GM23338 (cell line): ENCODE measurements at regions not wholly inside any gene's neighbourhood (a gene's known extent, or its start where the extent isn't known, plus 50 kb on each side); places are given as distances from the start of the nearest gene placed in this dataset.

ENCODE experiments used
- ATAC-seq: fragments of 200-7000 bp; cut with Tn5 transposase; 3 replicates; pipeline ENCODE4 v1.9.1; 2020
- DNase-seq: peaks from one replicate; pipeline ENCODE4 v3.0.0-alpha.2; 2015; ENCODE audit warnings: low spot score
- H2AFZ ChIP-seq: fragments of 200-600 bp; sonication (generic); 2 replicates; pipeline ENCODE4 v1.8.0; 2016; ENCODE audit warnings: antibody characterized with exemption, mild to moderate bottlenecking, moderate library complexity
- H3F3A ChIP-seq: fragments of 200-600 bp; sonication (generic); replicated peaks from 2 replicates; pipeline ENCODE4 v1.8.0; 2017; ENCODE audit warnings: antibody characterized with exemption, mixed run types, low read depth
- H3K27ac ChIP-seq: fragments of 200-600 bp; sonication (generic); 2 replicates; pipeline ENCODE4 v1.6.1; 2016; ENCODE audit warnings: low read depth
- H3K27me3 ChIP-seq: fragments of 200-600 bp; sonication (generic); 2 replicates; pipeline ENCODE4 v1.8.0; 2016; ENCODE audit warnings: mild to moderate bottlenecking, mixed run types, moderate library complexity; ENCODE audit not compliant: insufficient read depth
- H3K36me3 ChIP-seq: fragments of 200-600 bp; sonication (generic); 2 replicates; pipeline ENCODE4 v1.8.0; 2016; ENCODE audit warnings: mild to moderate bottlenecking; ENCODE audit not compliant: insufficient read depth
- H3K4me1 ChIP-seq: fragments of 200-600 bp; sonication (generic); 2 replicates; pipeline ENCODE4 v1.8.0; 2016; ENCODE audit warnings: mild to moderate bottlenecking, moderate library complexity; ENCODE audit not compliant: insufficient read depth
- H3K4me2 ChIP-seq: fragments of 200-600 bp; sonication (generic); 2 replicates; pipeline ENCODE4 v1.7.1; 2017; ENCODE audit warnings: mixed run types
- H3K4me3 ChIP-seq: fragments of 200-600 bp; sonication (generic); 2 replicates; pipeline ENCODE4 v1.6.1; 2016; ENCODE audit warnings: mixed run types
- H3K79me2 ChIP-seq: fragments of 200-600 bp; sonication (generic); replicated peaks from 2 replicates; pipeline ENCODE4 v1.8.0; 2017; ENCODE audit warnings: mild to moderate bottlenecking; ENCODE audit not compliant: insufficient read depth
- H3K9me2 ChIP-seq: fragments of 200-600 bp; sonication (generic); 2 replicates; pipeline ENCODE4 v1.8.0; 2017; ENCODE audit not compliant: insufficient read depth
- H4K20me1 ChIP-seq: fragments of 200-600 bp; sonication (generic); replicated peaks from 2 replicates; pipeline ENCODE4 v1.8.0; 2017; ENCODE audit warnings: mild to moderate bottlenecking; ENCODE audit not compliant: insufficient read depth
- H3K27ac Mint-ChIP-seq: 2 replicates; pipeline ENCODE4 v1.8.0; 2020; ENCODE audit warnings: inconsistent platforms, mild to moderate bottlenecking, moderate library complexity, mixed read lengths
- H3K27me3 Mint-ChIP-seq: 3 replicates; pipeline ENCODE4 v1.8.0; 2022; ENCODE audit warnings: low read depth, mild to moderate bottlenecking, moderate library complexity, mixed read lengths, inconsistent platforms; ENCODE audit not compliant: insufficient read depth, poor library complexity
- H3K36me3 Mint-ChIP-seq: 3 replicates; pipeline ENCODE4 v1.8.0; 2021; ENCODE audit warnings: low read depth, mild to moderate bottlenecking, inconsistent platforms, moderate library complexity, mixed read lengths
- H3K4me1 Mint-ChIP-seq: 3 replicates; pipeline ENCODE4 v1.8.0; 2020; ENCODE audit warnings: mild to moderate bottlenecking, inconsistent platforms, mixed read lengths
- H3K4me3 Mint-ChIP-seq: 3 replicates; pipeline ENCODE4 v1.8.0; 2021; ENCODE audit warnings: moderate library complexity, mild to moderate bottlenecking, inconsistent platforms, mixed read lengths
- H3K9me3 Mint-ChIP-seq: 3 replicates; pipeline ENCODE4 v1.8.0; 2020; ENCODE audit warnings: moderate library complexity, mild to moderate bottlenecking, inconsistent platforms, mixed read lengths
- CTCF ChIP-seq, 2 experiments: fragments of 200-600 bp in 1 of 2; sonication (generic) in 1 of 2; conservative IDR thresholded peaks; 2 replicates each; pipeline versions ENCODE4 v1.5.1 to v1.6.1; 2016 to 2017; ENCODE audit warnings: antibody characterized with exemption in 2 of 2, low read depth in 2 of 2, mild to moderate bottlenecking in 2 of 2, moderate library complexity in 1 of 2
- ETS1 ChIP-seq: IDR thresholded peaks from 2 replicates; pipeline ENCODE4 v1.6.1; 2016; ENCODE audit warnings: antibody characterized with exemption
- EZH2 ChIP-seq: fragments of 200-600 bp; sonication (generic); IDR thresholded peaks from one replicate; pipeline ENCODE4 v1.8.0; 2017; ENCODE audit warnings: antibody characterized with exemption, mild to moderate bottlenecking, low read depth; ENCODE audit not compliant: unreplicated experiment
- EZH2phosphoT487 ChIP-seq: fragments of 200-600 bp; sonication (generic); IDR thresholded peaks from one replicate; pipeline ENCODE4 v1.8.1; 2018; ENCODE audit warnings: antibody characterized with exemption; ENCODE audit not compliant: unreplicated experiment
- NANOG ChIP-seq: IDR thresholded peaks from 2 replicates; pipeline ENCODE4 v1.6.1; 2016; ENCODE audit warnings: antibody characterized with exemption, borderline replicate concordance
- POLR2AphosphoS5 ChIP-seq: IDR thresholded peaks from 2 replicates; pipeline ENCODE4 v1.6.1; 2016; ENCODE audit warnings: antibody characterized with exemption, low read depth
- REST ChIP-seq: IDR thresholded peaks from one replicate; pipeline ENCODE4 v1.6.1; 2018; ENCODE audit warnings: antibody characterized with exemption; ENCODE audit not compliant: unreplicated experiment
- ZNF114 ChIP-seq: fragments of 250-450 bp; sonication (Bioruptor Pico); IDR thresholded peaks from 2 replicates; pipeline ENCODE4 v1.5.0; 2020; ENCODE audit warnings: mild to moderate bottlenecking, moderate library complexity
- ZNF331 ChIP-seq: fragments of 250-450 bp; sonication (Bioruptor Pico); IDR thresholded peaks from 2 replicates; pipeline ENCODE4 v1.5.0; 2020; ENCODE audit warnings: low read depth, mild to moderate bottlenecking, moderate library complexity

GRCh38 chr5:45796959-45797553 is 100.9 kb upstream of the HCN1 start:
- peaks cover 49% of the 10 kb centered on the region for H3K9me3 Mint-ChIP-seq
- Histone ChIP-seq H4K20me1 (no peaks in the 10 kb centered on the region), H3K36me3 (no peaks in the 10 kb centered on the region), H3K27me3 (no peaks in the 10 kb centered on the region), H2AFZ (no peak overlapping the region), H3K79me2 (no peaks in the 10 kb centered on the region), H3K27ac (no peak overlapping the region), H3K4me1 (no peaks in the 10 kb centered on the region), H3F3A (no peaks in the 10 kb centered on the region), H3K4me3 (no peak overlapping the region), H3K9me2 (peaks cover 6% of the 10 kb centered on the region; the same call in 1 of the 2 replicates), H3K4me2 (no peak overlapping the region)
- TF ChIP-seq NANOG: no peak
- peak; percentile 65 to 77 for TF ChIP-seq CTCF (conservative IDR thresholded peaks at IDR 0.05; ENCODE audit: low read depth in 2 of 2)
- TF ChIP-seq EZH2phosphoT487: no peak
- TF ChIP-seq ZNF331: no peak
- TF ChIP-seq ZNF114: no peak
- TF ChIP-seq ETS1: no peak
- no peak for TF ChIP-seq POLR2AphosphoS5
- no peak for TF ChIP-seq REST
- H3K27ac Mint-ChIP-seq: no peak overlapping the region
- H3K4me3 Mint-ChIP-seq: no peak overlapping the region
- no peaks in the 10 kb centered on the region for H3K27me3 Mint-ChIP-seq
- peak; percentile 60 for DNase-seq
- no peak for ATAC-seq
- H3K36me3 Mint-ChIP-seq: peaks cover 9% of the 10 kb centered on the region
- no peaks in the 10 kb centered on the region for H3K4me1 Mint-ChIP-seq

GRCh38 chr5:45795458-45795857 is 99.3 kb upstream of the HCN1 start:
- no peaks in the 10 kb centered on the region for H3K27me3 Mint-ChIP-seq
- DNase-seq (peak; percentile 39), ATAC-seq (peak; percentile 59; the same call in 2 of the 3 replicates)
- Histone ChIP-seq H4K20me1 (no peaks in the 10 kb centered on the region), H3K9me2 (peaks cover 6% of the 10 kb centered on the region; the same call in 1 of the 2 replicates), H2AFZ (no peak overlapping the region), H3K27me3 (no peaks in the 10 kb centered on the region), H3K79me2 (no peaks in the 10 kb centered on the region), H3K4me2 (no peak overlapping the region), H3K27ac (no peak overlapping the region), H3F3A (no peaks in the 10 kb centered on the region), H3K36me3 (no peaks in the 10 kb centered on the region), H3K4me3 (no peak overlapping the region), H3K4me1 (no peaks in the 10 kb centered on the region)
- peaks cover 38% of the 10 kb centered on the region for H3K9me3 Mint-ChIP-seq
- TF ChIP-seq EZH2 (no peak), CTCF (conservative IDR thresholded peaks at IDR 0.05; ENCODE audit: low read depth in 2 of 2) (peak; percentile 41 to 44)
- H3K4me1 Mint-ChIP-seq: no peaks in the 10 kb centered on the region
- no peak overlapping the region for H3K4me3 Mint-ChIP-seq
- H3K27ac Mint-ChIP-seq: no peak overlapping the region
- H3K36me3 Mint-ChIP-seq: no peaks in the 10 kb centered on the region; the same call in 2 of the 3 replicates
